ENCODE measurements at regions not wholly inside any gene's neighbourhood (a gene's known extent, or its start where the extent isn't known, plus 50 kb on each side); places are given as distances from the start of the nearest gene placed in this dataset.
A peak's percentile ranks its signal among the peaks of the same experiment; 100 is the strongest.

GRCh38 chr1:232522189-232522588 is 107.7 kb downstream of the SIPA1L2 start:
- DNase-seq (ENCODE audit: low read depth) = no peak

- peak; percentile 20 for DNase-seq (ENCODE audit: low read depth)
These were observed 108.3 kb downstream of the SIPA1L2 start for GRCh38 chr1:232521660-232522059.

GRCh38 chr1:232519186-232519585 is 110.7 kb downstream of the SIPA1L2 start:
- DNase-seq (ENCODE audit: low read depth) = no peak

GRCh38 chr1:232518349-232518748 is 111.6 kb downstream of the SIPA1L2 start:
- DNase-seq (ENCODE audit: low read depth) = peak; percentile 41

- DNase-seq (ENCODE audit: low read depth) = no peak
These were observed 112.7 kb downstream of the SIPA1L2 start for GRCh38 chr1:232517204-232517603.

GRCh38 chr1:232515706-232516105 is 114.2 kb downstream of the SIPA1L2 start:
- DNase-seq (ENCODE audit: low read depth) = no peak

GRCh38 chr1:232512712-232513111 is 117.2 kb downstream of the SIPA1L2 start:
- no peak for DNase-seq (ENCODE audit: low read depth)

GRCh38 chr1:232511172-232511571 is 118.8 kb downstream of the SIPA1L2 start:
- no peak for DNase-seq (ENCODE audit: low read depth)

- DNase-seq (ENCODE audit: low read depth) = no peak
These were observed 119.4 kb downstream of the SIPA1L2 start for GRCh38 chr1:232510367-232511110.

- DNase-seq (ENCODE audit: low read depth) = peak; percentile 88
These were observed 120.4 kb downstream of the SIPA1L2 start for GRCh38 chr1:232509570-232509969.

GRCh38 chr1:232508130-232508701 is 121.7 kb downstream of the SIPA1L2 start:
- no peak for DNase-seq (ENCODE audit: low read depth)

GRCh38 chr1:232507571-232507970 is 122.4 kb downstream of the SIPA1L2 start:
- no peak for DNase-seq (ENCODE audit: low read depth)

GRCh38 chr1:232505884-232506283 is 124.0 kb downstream of the SIPA1L2 start:
- no peak for DNase-seq (ENCODE audit: low read depth)

- no peak for DNase-seq (ENCODE audit: low read depth)
These were observed 125.3 kb downstream of the SIPA1L2 start for GRCh38 chr1:232504651-232505050.

- no peak for DNase-seq (ENCODE audit: low read depth)
These were observed 126.4 kb downstream of the SIPA1L2 start for GRCh38 chr1:232503497-232503896.

GRCh38 chr1:232501854-232502253 is 128.1 kb downstream of the SIPA1L2 start:
- no peak for DNase-seq (ENCODE audit: low read depth)

GRCh38 chr1:232499188-232499587 is 130.7 kb downstream of the SIPA1L2 start:
- DNase-seq (ENCODE audit: low read depth) = no peak

GRCh38 chr1:232493869-232494268 is 136.1 kb downstream of the SIPA1L2 start:
- no peak for DNase-seq (ENCODE audit: low read depth)

- no peak for DNase-seq (ENCODE audit: low read depth)
These were observed 140.7 kb downstream of the SIPA1L2 start for GRCh38 chr1:232489256-232489655.

GRCh38 chr1:232487236-232487635 is 142.7 kb downstream of the SIPA1L2 start:
- no peak for DNase-seq (ENCODE audit: low read depth)

- DNase-seq (ENCODE audit: low read depth) = peak; percentile 59
These were observed 143.3 kb downstream of the SIPA1L2 start for GRCh38 chr1:232486454-232487207.

- DNase-seq (ENCODE audit: low read depth) = peak; percentile 41
These were observed 143.9 kb downstream of the SIPA1L2 start for GRCh38 chr1:232486006-232486405.

All from myocyte (in vitro differentiated cells).